ENCODE measurements at regions not wholly inside any gene's neighbourhood (a gene's known extent, or its start where the extent isn't known, plus 50 kb on each side); places are given as distances from the start of the nearest gene placed in this dataset.

DNA sequence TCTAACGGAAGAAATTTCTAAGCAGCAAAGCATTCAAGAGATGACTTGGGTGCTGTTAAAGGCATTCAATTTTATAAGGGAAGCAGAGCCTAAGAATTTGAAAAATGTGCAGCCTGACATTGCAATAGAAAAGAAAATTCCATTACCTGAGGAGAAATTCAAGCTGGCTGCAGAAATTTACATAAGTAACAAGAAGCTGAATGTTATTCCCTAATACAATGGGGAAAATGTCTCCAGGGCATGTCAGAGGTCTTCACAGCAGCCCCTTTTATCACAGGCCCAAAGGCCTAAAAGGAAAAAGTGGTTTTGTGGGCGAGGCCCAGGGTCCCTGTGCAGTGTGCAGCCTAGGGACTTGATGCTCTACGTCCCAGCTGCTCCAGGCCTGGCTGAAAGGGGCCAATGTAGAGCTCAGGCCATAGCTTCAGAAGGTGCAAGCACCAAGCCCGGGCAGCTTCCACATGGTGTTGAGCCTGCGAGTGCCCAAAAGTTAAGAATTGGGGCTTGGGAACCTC lies 306.7 kb downstream of the RDH14 start:
- no peaks in the 10 kb centered on the region for H3K36me3 ChIP-seq (ENCODE audit: control insufficient read depth, insufficient read depth, low read length)
- H3K4me2 ChIP-seq (ENCODE audit: low read depth, low read length) = no peak overlapping the region
- in situ Hi-C loops (cut with MboI; ENCODE audit: low sequenced_read_pairs) = no loop called here
- H2AFZ ChIP-seq (replicated peaks; ENCODE audit: low read length, poor library complexity) = no peak overlapping the region
- no peak overlapping the region for H2BK5ac ChIP-seq (ENCODE audit: low read depth, low read length, poor library complexity, severe bottlenecking)
- ATAC-seq (ENCODE audit: low read depth) = no peak
- no peak overlapping the region for H2BK20ac ChIP-seq (ENCODE audit: low read depth, low read length)
- H3K9me1 ChIP-seq (ENCODE audit: insufficient read depth, low read length) = no peaks in the 10 kb centered on the region
- no peak overlapping the region for H2AK9ac ChIP-seq (replicated peaks; ENCODE audit: low read depth, low read length, poor library complexity)
- no peaks in the 10 kb centered on the region for H4K20me1 ChIP-seq (ENCODE audit: insufficient read depth, low read length)
- H3K18ac ChIP-seq (ENCODE audit: low read depth, low read length) = no peak overlapping the region
- dilution Hi-C loops (cut with HindIII; ENCODE audit: low sequenced_read_pairs, unreplicated experiment) = no loop called here
- H3K27ac ChIP-seq (ENCODE audit: insufficient read depth, low read length) = no peak overlapping the region
- intact Hi-C loops (cut with micrococcal nuclease) = no loop called here
- H2AK5ac ChIP-seq (ENCODE audit: low read depth, low read length) = no peak overlapping the region
- no peaks in the 10 kb centered on the region for H3K4me1 ChIP-seq (ENCODE audit: control insufficient read depth, insufficient read depth, low read length)
- no peak overlapping the region for H3K4me3 ChIP-seq (ENCODE audit: insufficient read depth, low read depth, low read length)
- H3K14ac ChIP-seq (replicated peaks; ENCODE audit: low read depth, low read length) = no peak overlapping the region
- H4K5ac ChIP-seq (ENCODE audit: low read depth, low read length) = no peak overlapping the region
- no peaks in the 10 kb centered on the region for H3K27me3 ChIP-seq (ENCODE audit: control insufficient read depth, insufficient read depth, low read length)
- no peak overlapping the region for H2BK120ac ChIP-seq (ENCODE audit: low read depth, low read length)
- H3K9me3 ChIP-seq (ENCODE audit: control insufficient read depth, insufficient read depth, low read length) = no peaks in the 10 kb centered on the region
- 89% methylated on average over 2 of the region's 5 CpGs; no CpG with 5 or more reads in 1 of the 2 experiments for WGBS, 2 experiments (ENCODE audit: extremely low coverage in 2 of 2, insufficient read length in 1 of 2)
- ChIA-PET POLR2A (ENCODE audit: unreplicated experiment) (no interaction called here), CTCF (no interaction called here)
- H3K9ac ChIP-seq (ENCODE audit: low read depth, low read length) = no peak overlapping the region
- no peak overlapping the region for H3K56ac ChIP-seq (ENCODE audit: extremely low read depth, insufficient read depth, low read length)
- DNase-seq = no peak
- no peak overlapping the region for H4K8ac ChIP-seq (ENCODE audit: low read depth in 2 of 2, low read length in 2 of 2)
- TF ChIP-seq, protein P1, sequence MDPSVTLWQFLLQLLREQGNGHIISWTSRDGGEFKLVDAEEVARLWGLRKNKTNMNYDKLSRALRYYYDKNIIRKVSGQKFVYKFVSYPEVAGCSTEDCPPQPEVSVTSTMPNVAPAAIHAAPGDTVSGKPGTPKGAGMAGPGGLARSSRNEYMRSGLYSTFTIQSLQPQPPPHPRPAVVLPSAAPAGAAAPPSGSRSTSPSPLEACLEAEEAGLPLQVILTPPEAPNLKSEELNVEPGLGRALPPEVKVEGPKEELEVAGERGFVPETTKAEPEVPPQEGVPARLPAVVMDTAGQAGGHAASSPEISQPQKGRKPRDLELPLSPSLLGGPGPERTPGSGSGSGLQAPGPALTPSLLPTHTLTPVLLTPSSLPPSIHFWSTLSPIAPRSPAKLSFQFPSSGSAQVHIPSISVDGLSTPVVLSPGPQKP (IDR thresholded peaks at IDR 0.05; ENCODE audit: borderline replicate concordance, low read depth, low read length) = no peak
- TF ChIP-seq MAZ (IDR thresholded peaks at IDR 0.05; ENCODE audit: borderline replicate concordance, low read depth, low read length) = no peak
- TF ChIP-seq SMC3 (IDR thresholded peaks at IDR 0.05; ENCODE audit: low read depth, low read length) = no peak
- TF ChIP-seq MAFK (IDR thresholded peaks at IDR 0.05; ENCODE audit: low read depth, low read length) = no peak
- TF ChIP-seq NFE2L2 (IDR thresholded peaks at IDR 0.05; ENCODE audit: low read depth, low read length) = no peak
- TF ChIP-seq RCOR1 (IDR thresholded peaks at IDR 0.05; ENCODE audit: insufficient replicate concordance, low read length) = no peak
- TF ChIP-seq CHD1 (IDR thresholded peaks at IDR 0.05; ENCODE audit: low read depth, low read length) = no peak
- no peak for TF ChIP-seq POLR2A (IDR thresholded peaks at IDR 0.05; ENCODE audit: low read depth, low read length)
- TF ChIP-seq, protein P2, sequence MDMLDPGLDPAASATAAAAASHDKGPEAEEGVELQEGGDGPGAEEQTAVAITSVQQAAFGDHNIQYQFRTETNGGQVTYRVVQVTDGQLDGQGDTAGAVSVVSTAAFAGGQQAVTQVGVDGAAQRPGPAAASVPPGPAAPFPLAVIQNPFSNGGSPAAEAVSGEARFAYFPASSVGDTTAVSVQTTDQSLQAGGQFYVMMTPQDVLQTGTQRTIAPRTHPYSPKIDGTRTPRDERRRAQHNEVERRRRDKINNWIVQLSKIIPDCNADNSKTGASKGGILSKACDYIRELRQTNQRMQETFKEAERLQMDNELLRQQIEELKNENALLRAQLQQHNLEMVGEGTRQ (IDR thresholded peaks at IDR 0.05; ENCODE audit: low read depth, low read length) = no peak
- TF ChIP-seq CEBPB (IDR thresholded peaks at IDR 0.05; ENCODE audit: low read depth, low read length) = no peak
- TF ChIP-seq FOS (IDR thresholded peaks at IDR 0.05; ENCODE audit: low read depth, low read length) = no peak
- no peak for TF ChIP-seq RAD21 (IDR thresholded peaks at IDR 0.05; ENCODE audit: low read length)
- TF ChIP-seq, protein P3, sequence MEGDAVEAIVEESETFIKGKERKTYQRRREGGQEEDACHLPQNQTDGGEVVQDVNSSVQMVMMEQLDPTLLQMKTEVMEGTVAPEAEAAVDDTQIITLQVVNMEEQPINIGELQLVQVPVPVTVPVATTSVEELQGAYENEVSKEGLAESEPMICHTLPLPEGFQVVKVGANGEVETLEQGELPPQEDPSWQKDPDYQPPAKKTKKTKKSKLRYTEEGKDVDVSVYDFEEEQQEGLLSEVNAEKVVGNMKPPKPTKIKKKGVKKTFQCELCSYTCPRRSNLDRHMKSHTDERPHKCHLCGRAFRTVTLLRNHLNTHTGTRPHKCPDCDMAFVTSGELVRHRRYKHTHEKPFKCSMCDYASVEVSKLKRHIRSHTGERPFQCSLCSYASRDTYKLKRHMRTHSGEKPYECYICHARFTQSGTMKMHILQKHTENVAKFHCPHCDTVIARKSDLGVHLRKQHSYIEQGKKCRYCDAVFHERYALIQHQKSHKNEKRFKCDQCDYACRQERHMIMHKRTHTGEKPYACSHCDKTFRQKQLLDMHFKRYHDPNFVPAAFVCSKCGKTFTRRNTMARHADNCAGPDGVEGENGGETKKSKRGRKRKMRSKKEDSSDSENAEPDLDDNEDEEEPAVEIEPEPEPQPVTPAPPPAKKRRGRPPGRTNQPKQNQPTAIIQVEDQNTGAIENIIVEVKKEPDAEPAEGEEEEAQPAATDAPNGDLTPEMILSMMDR (conservative IDR thresholded peaks at IDR 0.05; ENCODE audit: low read depth, low read length) = no peak
- TF ChIP-seq MXI1 (IDR thresholded peaks at IDR 0.05; ENCODE audit: borderline replicate concordance, low read depth, low read length) = no peak
- TF ChIP-seq RFX5 (IDR thresholded peaks at IDR 0.05; ENCODE audit: low read depth, low read length) = no peak
- no peak for TF ChIP-seq BHLHE40 (IDR thresholded peaks at IDR 0.05; ENCODE audit: low read depth, low read length)
- no peaks in the 10 kb centered on the region for H3K79me1 ChIP-seq (ENCODE audit: low read depth in 1 of 2, low read length in 2 of 2)
- no peak overlapping the region for H2BK15ac ChIP-seq (ENCODE audit: low read depth, low read length)
- no TSS peak for BruUV-seq (replicated peaks)
- H4K91ac ChIP-seq (ENCODE audit: insufficient read depth, low read depth, low read length) = no peak overlapping the region
- no peak overlapping the region for H3K4ac ChIP-seq (ENCODE audit: low read depth, low read length)
- no peak overlapping the region for H3K23ac ChIP-seq (ENCODE audit: low read depth, low read length)

Measured in IMR-90 (cell line).